ENCODE measurements at regions not wholly inside any gene's neighbourhood (a gene's known extent, or its start where the extent isn't known, plus 50 kb on each side); places are given as distances from the start of the nearest gene placed in this dataset.
"Not testable (repeated sequence)": the region's sequence is repeated elsewhere in the genome, so short reads cannot be mapped to it uniquely, and the experiment has no call there.

- CTCF ChIA-PET: no interaction called here
- TF ChIP-seq CTCF (IDR thresholded peaks at IDR 0.05; ENCODE audit: control extremely low read depth, extremely low read depth, low read depth, missing control alignments): no peak
- DNase-seq (ENCODE audit: extremely low spot score): no peak
- POLR2A ChIA-PET: no interaction called here
Measured at GRCh38 chr17:62140836-62141235, 75.8 kb upstream of the MED13 start.

GRCh38 chr17:62140376-62140775 lies 75.3 kb upstream of the MED13 start:
- no peak for TF ChIP-seq CTCF (IDR thresholded peaks at IDR 0.05; ENCODE audit: control extremely low read depth, extremely low read depth, low read depth, missing control alignments)
- POLR2A ChIA-PET: no interaction called here
- no peak for DNase-seq (ENCODE audit: extremely low spot score)
- CTCF ChIA-PET: no interaction called here

GRCh38 chr17:62139690-62140354 lies 74.7 kb upstream of the MED13 start:
- CTCF ChIA-PET; DNase-seq (ENCODE audit: extremely low spot score); POLR2A ChIA-PET: not testable (repeated sequence)

GRCh38 chr17:62139141-62139540 lies 74.1 kb upstream of the MED13 start:
- ChIA-PET POLR2A (no interaction called here), CTCF (no interaction called here)

GRCh38 chr17:62138676-62139121 lies 73.6 kb upstream of the MED13 start:
- DNase-seq (ENCODE audit: extremely low spot score); POLR2A ChIA-PET; CTCF ChIA-PET: not testable (repeated sequence)

More at GRCh38 chr17:62139141-62139540, 74.1 kb upstream of the MED13 start:
- no peak for DNase-seq (ENCODE audit: extremely low spot score)
- no peak for TF ChIP-seq CTCF (IDR thresholded peaks at IDR 0.05; ENCODE audit: control extremely low read depth, extremely low read depth, low read depth, missing control alignments)

GRCh38 chr17:62137734-62138624 lies 72.9 kb upstream of the MED13 start:
- POLR2A ChIA-PET; CTCF ChIA-PET; DNase-seq (ENCODE audit: extremely low spot score): not testable (repeated sequence)

GRCh38 chr17:62137013-62137733 lies 72.1 kb upstream of the MED13 start:
- POLR2A ChIA-PET; CTCF ChIA-PET; DNase-seq (ENCODE audit: extremely low spot score): not testable (repeated sequence)

- no peak for TF ChIP-seq CTCF (IDR thresholded peaks at IDR 0.05; ENCODE audit: control extremely low read depth, extremely low read depth, low read depth, missing control alignments)
- no peak for DNase-seq (ENCODE audit: extremely low spot score)
- CTCF ChIA-PET: interaction anchor here (0.7 to 2.9 kb wide), 2 partner anchors 26 kb away, joined by 3 to 12 read pairs; no protein-coding TSS in a partner anchor
- POLR2A ChIA-PET: no interaction called here
Measured at GRCh38 chr17:62135742-62136141, 70.7 kb upstream of the MED13 start.

- ChIA-PET CTCF (interaction anchor here (1.3 to 2.9 kb wide), 2 partner anchors 9 to 26 kb away, joined by 4 to 12 read pairs; no protein-coding TSS in a partner anchor), POLR2A (interaction anchor here (0.6 kb wide), 1 partner anchor 26 kb away, joined by 11 read pairs; no protein-coding TSS in a partner anchor)
- not testable (repeated sequence) for DNase-seq (ENCODE audit: extremely low spot score)
Measured at GRCh38 chr17:62135096-62135495, 70.0 kb upstream of the MED13 start.

Data from GM10248 (cell line).